Testis (tissue), 2 donors: ENCODE measurements at regions not wholly inside any gene's neighbourhood (a gene's known extent, or its start where the extent isn't known, plus 50 kb on each side); places are given as distances from the start of the nearest gene placed in this dataset.

Experiments used
- CTCF ChIP-seq, 3 experiments: fragments of 450-650 bp in 2 of 3; fragments of 200-600 bp in 1 of 3; sonication (generic) in 1 of 3; IDR thresholded peaks; one replicate each; pipeline ENCODE4 v1.5.1; 2016 to 2019; ENCODE audit warnings: antibody characterized with exemption in 3 of 3, mild to moderate bottlenecking in 2 of 3, moderate library complexity in 1 of 3
- POLR2A ChIP-seq: fragments of 450-650 bp; IDR thresholded peaks from one replicate; pipeline ENCODE4 v1.6.1; 2017; ENCODE audit warnings: antibody characterized with exemption, mild to moderate bottlenecking, moderate library complexity

- TF ChIP-seq CTCF (IDR thresholded peaks at IDR 0.05) = no peak
- no peak for TF ChIP-seq POLR2A
These were observed 585.8 kb downstream of the GATA3 start for GRCh38 chr10:8640301-8640700.
